Vagina (tissue), 2 donors: ENCODE measurements at regions not wholly inside any gene's neighbourhood (a gene's known extent, or its start where the extent isn't known, plus 50 kb on each side); places are given as distances from the start of the nearest gene placed in this dataset.

Experiments
- DNase-seq, 2 donors: peaks; one replicate each; pipeline ENCODE4 v3.0.0-alpha.2; 2017; ENCODE audit errors: extremely low spot score in 2 of 2
- H3K27ac ChIP-seq: fragments of 200-600 bp; sonication (generic); one replicate; pipeline ENCODE4 v1.5.1; 2019
- H3K27me3 ChIP-seq: fragments of 200-600 bp; sonication (generic); one replicate; pipeline ENCODE4 v1.5.1; 2019
- H3K36me3 ChIP-seq, 2 donors: fragments of 200-600 bp; sonication (generic); one replicate each; pipeline ENCODE4 v1.5.1; 2017 to 2019
- H3K4me1 ChIP-seq: fragments of 200-600 bp; sonication (generic); one replicate; pipeline ENCODE4 v1.5.1; 2019
- H3K4me3 ChIP-seq, 2 donors: fragments of 200-600 bp; sonication (generic); 1 replicate in 1 of 2; 2 replicates in 1 of 2; pipeline ENCODE4 v1.5.1; 2016 to 2019
- H3K9me3 ChIP-seq: fragments of 200-600 bp; sonication (generic); one replicate; pipeline ENCODE4 v1.5.1; 2019
- CTCF ChIP-seq, 3 experiments: fragments of 450-650 bp in 2 of 3; fragments of 200-600 bp in 1 of 3; sonication (generic) in 1 of 3; IDR thresholded peaks; one replicate each; pipeline ENCODE4 v1.5.1; 2017 to 2019; ENCODE audit warnings: antibody characterized with exemption in 3 of 3, mild to moderate bottlenecking in 2 of 3, moderate library complexity in 2 of 3
- POLR2A ChIP-seq, 2 donors: fragments of 450-650 bp; IDR thresholded peaks; one replicate each; pipeline ENCODE4 v1.6.1; 2017; ENCODE audit warnings: antibody characterized with exemption in 2 of 2, mild to moderate bottlenecking in 2 of 2, moderate library complexity in 2 of 2
- POLR2AphosphoS5 ChIP-seq, 2 donors: sonication (generic); formaldehyde crosslinking; IDR thresholded peaks; one replicate each; pipeline ENCODE4 v1.9.0; 2017; ENCODE audit warnings: antibody characterized with exemption in 2 of 2, mild to moderate bottlenecking in 2 of 2, low read depth in 1 of 2; ENCODE audit not compliant: insufficient read depth in 1 of 2
- intact Hi-C: fragments of 100-400 bp; cut with DNase I; formaldehyde crosslinking; loops from one replicate; pipeline ENCODE4 v1.15.1; 2023

DNA sequence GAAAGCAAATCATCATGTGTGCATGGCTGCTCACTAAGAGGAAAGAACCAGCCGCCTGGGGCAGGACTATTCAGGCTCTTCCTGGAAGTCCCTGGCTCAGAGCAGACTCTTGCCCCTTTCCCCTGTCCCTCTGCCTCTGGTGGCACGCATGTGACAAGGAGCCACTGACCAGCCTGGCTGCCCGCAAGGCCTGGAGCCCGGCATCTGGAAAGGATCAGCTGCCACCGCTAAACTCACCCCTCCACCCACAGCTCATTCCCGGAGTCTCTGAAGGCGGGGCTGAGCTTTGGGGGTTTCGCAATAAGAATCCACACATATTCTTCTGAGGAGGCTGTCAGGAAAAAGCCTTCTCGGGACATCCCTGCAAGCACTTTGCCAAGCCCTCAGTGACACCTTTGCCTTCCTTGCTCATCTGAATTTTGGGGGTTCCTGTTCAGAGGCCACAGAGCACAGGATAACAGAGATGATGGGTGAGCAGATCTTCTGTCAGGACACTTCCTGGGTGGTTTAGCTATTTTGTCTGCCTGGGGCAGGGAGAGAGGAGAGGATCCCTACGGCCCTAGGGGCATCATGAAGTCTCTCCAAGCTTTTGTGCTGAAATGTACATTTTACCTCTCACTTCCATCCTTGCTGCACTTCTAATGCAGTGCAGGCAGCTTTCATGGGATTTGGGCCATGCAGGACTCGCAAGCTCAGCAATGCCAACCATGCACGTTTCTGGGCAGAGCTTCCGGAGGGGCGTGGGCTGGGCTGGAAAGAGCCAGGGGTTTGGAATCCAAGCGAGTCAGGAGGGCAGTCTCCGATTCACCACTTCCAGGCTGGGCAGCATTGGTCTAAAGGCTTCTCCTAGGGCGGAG, 124.8 kb upstream of the MAP1LC3B2 start:
- H3K9me3 ChIP-seq: no peaks in the 10 kb centered on the region
- H3K27me3 ChIP-seq: no peaks in the 10 kb centered on the region
- peak in 1 of 2 donors; percentile 94 for DNase-seq
- peaks cover 32% of the 10 kb centered on the region for H3K4me1 ChIP-seq
- no peak for TF ChIP-seq CTCF (IDR thresholded peaks at IDR 0.05)
- peak; percentile 89 to 90 for TF ChIP-seq POLR2AphosphoS5 (IDR thresholded peaks at IDR 0.05; ENCODE audit: insufficient read depth in 1 of 2, low read depth in 1 of 2)
- peak overlapping the region; percentile 14 to 28 for H3K4me3 ChIP-seq
- H3K27ac ChIP-seq: peak overlapping the region; percentile 67
- intact Hi-C loops: loop anchor here (10.0 kb wide), 1 partner anchor 160 kb away; no protein-coding TSS in a partner anchor
- no peaks in the 10 kb centered on the region for H3K36me3 ChIP-seq

DNA sequence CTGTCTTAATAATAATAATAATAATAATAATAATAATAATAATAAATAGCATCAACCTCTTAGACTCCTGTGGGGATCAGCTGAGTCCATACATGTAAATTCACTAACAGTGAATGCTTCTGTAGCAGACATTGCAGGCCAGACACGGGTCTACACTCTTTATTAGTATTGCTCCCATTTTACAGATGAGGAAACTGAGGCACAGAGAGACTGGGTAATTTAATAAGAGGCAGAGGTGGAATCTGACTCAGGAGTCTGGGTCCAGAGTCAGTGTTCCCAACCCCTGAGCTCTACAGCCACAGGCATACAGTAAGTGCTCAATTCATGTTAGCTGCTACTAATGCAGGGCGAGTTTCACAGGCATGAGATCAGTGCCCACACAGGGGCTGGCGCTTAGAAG, 123.2 kb upstream of the MAP1LC3B2 start:
- H3K36me3 ChIP-seq: no peaks in the 10 kb centered on the region
- H3K4me1 ChIP-seq: peaks cover 32% of the 10 kb centered on the region
- TF ChIP-seq POLR2AphosphoS5 (IDR thresholded peaks at IDR 0.05; ENCODE audit: insufficient read depth in 1 of 2, low read depth in 1 of 2): no peak
- TF ChIP-seq CTCF (IDR thresholded peaks at IDR 0.05): no peak
- TF ChIP-seq POLR2A (IDR thresholded peaks at IDR 0.05): no peak
- DNase-seq: no peak
- H3K27me3 ChIP-seq: no peaks in the 10 kb centered on the region
- H3K4me3 ChIP-seq: no peak overlapping the region
- intact Hi-C loops: loop anchor here (10.0 kb wide), 1 partner anchor 159 kb away; no protein-coding TSS in a partner anchor
- H3K27ac ChIP-seq: no peak overlapping the region
- H3K9me3 ChIP-seq: no peaks in the 10 kb centered on the region

- Histone ChIP-seq H3K4me1 (peaks cover 32% of the 10 kb centered on the region), H3K36me3 (no peaks in the 10 kb centered on the region), H3K27ac (no peak overlapping the region), H3K4me3 (no peak overlapping the region), H3K9me3 (no peaks in the 10 kb centered on the region), H3K27me3 (no peaks in the 10 kb centered on the region)
- TF ChIP-seq POLR2A (IDR thresholded peaks at IDR 0.05) (no peak), CTCF (IDR thresholded peaks at IDR 0.05) (no peak), POLR2AphosphoS5 (IDR thresholded peaks at IDR 0.05; ENCODE audit: insufficient read depth in 1 of 2, low read depth in 1 of 2) (no peak)
- DNase-seq: no peak
- intact Hi-C loops: loop anchor here (10.0 kb wide), 1 partner anchor 158 kb away; no protein-coding TSS in a partner anchor
Measured at GRCh38 chr12:116436561-116437249, 122.5 kb upstream of the MAP1LC3B2 start.

DNA sequence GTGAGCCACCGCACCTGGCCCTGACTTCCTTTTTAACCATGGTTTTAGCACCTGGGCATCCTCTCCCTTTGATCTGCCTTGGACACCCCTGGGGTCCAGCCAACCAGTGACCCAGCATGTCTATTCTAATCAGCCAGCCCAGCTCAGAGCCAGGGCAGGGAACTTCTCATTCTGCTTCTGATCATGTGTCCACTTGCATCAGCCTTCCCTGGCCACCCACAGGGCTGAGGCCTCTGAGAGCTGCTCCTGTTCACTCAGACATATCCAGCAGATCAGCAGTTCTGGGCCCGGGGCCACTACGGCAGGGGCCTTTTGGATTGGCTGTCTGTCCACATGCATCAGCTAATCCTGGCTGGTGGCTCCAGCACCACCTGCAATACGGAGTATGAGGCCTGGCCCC, 117.9 kb upstream of the MAP1LC3B2 start:
- H3K9me3 ChIP-seq: no peaks in the 10 kb centered on the region
- no peaks in the 10 kb centered on the region for H3K4me1 ChIP-seq
- no peak for TF ChIP-seq CTCF (IDR thresholded peaks at IDR 0.05)
- no peak for TF ChIP-seq POLR2A (IDR thresholded peaks at IDR 0.05)
- TF ChIP-seq POLR2AphosphoS5 (IDR thresholded peaks at IDR 0.05; ENCODE audit: insufficient read depth in 1 of 2, low read depth in 1 of 2): no peak
- no peaks in the 10 kb centered on the region for H3K36me3 ChIP-seq
- no peak overlapping the region for H3K4me3 ChIP-seq
- intact Hi-C loops: no loop called here
- no peak overlapping the region for H3K27ac ChIP-seq
- H3K27me3 ChIP-seq: no peaks in the 10 kb centered on the region
- DNase-seq: no peak
